Upper lobe of right lung (tissue), 1 donor: ENCODE measurements at regions not wholly inside any gene's neighbourhood (a gene's known extent, or its start where the extent isn't known, plus 50 kb on each side); places are given as distances from the start of the nearest gene placed in this dataset.

Experiments
- ATAC-seq: fragments of 200-7000 bp; cut with Tn5 transposase; one replicate; pipeline ENCODE4 v1.9.1; 2020; ENCODE audit warnings: mild to moderate bottlenecking, moderate library complexity
- DNase-seq: peaks from one replicate; pipeline ENCODE4 v3.0.0-alpha.2; 2020
- H3K27ac ChIP-seq: fragments of 200-600 bp; one replicate; pipeline ENCODE4 v1.8.0; 2022
- H3K27me3 ChIP-seq: fragments of 200-600 bp; one replicate; pipeline ENCODE4 v1.8.0; 2022; ENCODE audit warnings: mild to moderate bottlenecking
- H3K36me3 ChIP-seq: fragments of 200-600 bp; one replicate; pipeline ENCODE4 v1.8.0; 2022
- H3K4me1 ChIP-seq: fragments of 200-600 bp; one replicate; pipeline ENCODE4 v1.8.0; 2022
- H3K4me3 ChIP-seq: fragments of 200-600 bp; one replicate; pipeline ENCODE4 v1.8.0; 2022; ENCODE audit warnings: mild to moderate bottlenecking
- H3K9me3 ChIP-seq: fragments of 200-600 bp; one replicate; pipeline ENCODE4 v1.8.0; 2022
- CTCF ChIP-seq: fragments of 200-600 bp; IDR thresholded peaks from one replicate; pipeline ENCODE4 v1.8.0; 2022; ENCODE audit warnings: antibody characterized with exemption
- intact Hi-C: fragments of 100-400 bp; cut with DNase I; formaldehyde crosslinking; loops from one replicate; pipeline ENCODE4 v1.11.0; 2022
- donor health status: DM: no; HTN: yes; CAD: no; lungs with severe emphysema.

GRCh38 chr15:61519296-61519695, 290.2 kb upstream of the RORA start:
- Histone ChIP-seq H3K4me3 (no peak overlapping the region), H3K36me3 (no peaks in the 10 kb centered on the region), H3K27me3 (no peaks in the 10 kb centered on the region), H3K4me1 (no peaks in the 10 kb centered on the region), H3K27ac (no peak overlapping the region), H3K9me3 (no peaks in the 10 kb centered on the region)
- intact Hi-C loops, result no loop called here
- no peak for TF ChIP-seq CTCF
- DNase-seq (no peak), ATAC-seq (no peak)

- no peak overlapping the region for H3K27ac ChIP-seq
- no peaks in the 10 kb centered on the region for H3K27me3 ChIP-seq
- intact Hi-C loops, result no loop called here
- TF ChIP-seq CTCF, result no peak
- H3K4me1 ChIP-seq, result no peaks in the 10 kb centered on the region
- no peak for ATAC-seq
- no peak overlapping the region for H3K4me3 ChIP-seq
- DNase-seq, result no peak
- no peaks in the 10 kb centered on the region for H3K9me3 ChIP-seq
- H3K36me3 ChIP-seq, result no peaks in the 10 kb centered on the region
Observed at GRCh38 chr15:61518191-61518950, 289.3 kb upstream of the RORA start.

- no peak for DNase-seq
- no peaks in the 10 kb centered on the region for H3K9me3 ChIP-seq
- intact Hi-C loops, result no loop called here
Observed at GRCh38 chr15:61517776-61518175, 288.7 kb upstream of the RORA start.

GRCh38 chr15:61517335-61517734, 288.2 kb upstream of the RORA start:
- no peak for TF ChIP-seq CTCF
- Histone ChIP-seq H3K9me3 (no peaks in the 10 kb centered on the region), H3K4me1 (no peaks in the 10 kb centered on the region), H3K27me3 (no peaks in the 10 kb centered on the region), H3K36me3 (no peaks in the 10 kb centered on the region), H3K27ac (no peak overlapping the region), H3K4me3 (no peak overlapping the region)
- ATAC-seq (no peak), DNase-seq (no peak)
- intact Hi-C loops, result no loop called here

More at GRCh38 chr15:61517776-61518175, 288.7 kb upstream of the RORA start:
- no peak for TF ChIP-seq CTCF
- ATAC-seq, result no peak
- Histone ChIP-seq H3K4me3 (no peak overlapping the region), H3K36me3 (no peaks in the 10 kb centered on the region), H3K27me3 (no peaks in the 10 kb centered on the region), H3K27ac (no peak overlapping the region), H3K4me1 (no peaks in the 10 kb centered on the region)

GRCh38 chr15:61511756-61512155, 282.7 kb upstream of the RORA start:
- Histone ChIP-seq H3K4me3 (no peak overlapping the region), H3K36me3 (no peaks in the 10 kb centered on the region), H3K27ac (no peak overlapping the region), H3K27me3 (no peaks in the 10 kb centered on the region), H3K4me1 (no peaks in the 10 kb centered on the region), H3K9me3 (no peaks in the 10 kb centered on the region)
- ATAC-seq (no peak), DNase-seq (no peak)
- intact Hi-C loops, result no loop called here
- no peak for TF ChIP-seq CTCF

- no peak for ATAC-seq
Observed at GRCh38 chr15:61511089-61511488, 282.0 kb upstream of the RORA start.

More at GRCh38 chr15:61511089-61511488, 282.0 kb upstream of the RORA start:
- Histone ChIP-seq H3K27me3 (no peaks in the 10 kb centered on the region), H3K9me3 (no peaks in the 10 kb centered on the region), H3K36me3 (no peaks in the 10 kb centered on the region), H3K27ac (no peak overlapping the region), H3K4me3 (no peak overlapping the region), H3K4me1 (no peaks in the 10 kb centered on the region)
- no peak for DNase-seq
- intact Hi-C loops, result no loop called here
- no peak for TF ChIP-seq CTCF
